Superior temporal gyrus (tissue), 1 donor: ENCODE measurements at regions not wholly inside any gene's neighbourhood (a gene's known extent, or its start where the extent isn't known, plus 50 kb on each side); places are given as distances from the start of the nearest gene placed in this dataset.
A peak's percentile ranks its signal among the peaks of the same experiment; 100 is the strongest.
"Not testable (repeated sequence)": the region's sequence is repeated elsewhere in the genome, so short reads cannot be mapped to it uniquely, and the experiment has no call there.

Experiments used
- DNase-seq: peaks from one replicate; pipeline ENCODE4 v3.0.0-alpha.2; 2016; ENCODE audit errors: extremely low spot score

DNA sequence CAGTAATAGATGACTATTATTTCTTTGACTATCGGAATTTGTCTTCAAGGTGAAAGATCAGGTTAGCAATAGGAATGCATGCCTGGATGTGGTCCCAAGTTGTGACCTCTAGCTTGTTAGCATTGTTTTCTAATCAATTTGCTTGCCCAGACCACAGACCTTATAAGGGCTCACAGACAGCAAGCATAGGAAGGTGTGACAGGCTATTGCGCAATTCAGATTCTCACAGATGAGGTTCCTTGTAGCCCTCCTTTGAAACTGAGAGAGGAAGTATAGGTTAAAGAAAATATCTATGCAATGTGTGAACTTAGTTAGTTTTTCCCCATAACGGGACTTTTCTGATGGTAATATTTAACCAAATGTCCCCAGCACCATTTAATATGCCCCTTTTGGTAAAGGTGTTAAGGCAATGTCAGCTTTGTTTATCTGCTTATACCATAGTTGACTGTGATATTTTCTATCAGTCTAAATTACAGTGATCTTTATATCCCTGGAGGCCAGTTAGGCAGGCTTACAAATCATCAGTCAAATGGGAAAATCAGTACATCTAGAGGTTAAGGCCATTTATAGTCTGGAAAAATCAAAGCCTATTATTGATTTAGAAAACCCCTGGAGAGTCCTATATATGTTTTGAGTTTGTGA is 168.1 kb upstream of the MBNL1 start:
- no peak for DNase-seq

DNA sequence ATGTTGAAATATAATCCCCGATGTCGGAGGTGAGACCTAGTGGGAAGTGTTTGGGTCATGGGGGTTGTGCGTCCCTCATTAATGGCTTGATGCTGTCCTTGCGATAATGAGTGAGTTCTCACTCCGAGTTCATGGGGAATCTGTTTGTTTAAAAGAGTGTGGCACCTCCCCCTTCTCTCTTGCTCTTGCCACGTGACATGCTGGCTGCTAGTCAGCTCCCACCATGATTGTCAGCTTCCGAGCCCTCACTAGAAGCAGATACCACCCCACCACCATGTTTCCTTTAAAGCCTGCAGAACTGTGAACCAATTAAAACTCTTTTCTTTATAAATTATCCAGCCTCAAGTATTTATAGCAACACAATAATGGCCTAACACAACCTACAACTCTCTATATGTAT is 166.3 kb upstream of the MBNL1 start:
- no peak for DNase-seq

DNA sequence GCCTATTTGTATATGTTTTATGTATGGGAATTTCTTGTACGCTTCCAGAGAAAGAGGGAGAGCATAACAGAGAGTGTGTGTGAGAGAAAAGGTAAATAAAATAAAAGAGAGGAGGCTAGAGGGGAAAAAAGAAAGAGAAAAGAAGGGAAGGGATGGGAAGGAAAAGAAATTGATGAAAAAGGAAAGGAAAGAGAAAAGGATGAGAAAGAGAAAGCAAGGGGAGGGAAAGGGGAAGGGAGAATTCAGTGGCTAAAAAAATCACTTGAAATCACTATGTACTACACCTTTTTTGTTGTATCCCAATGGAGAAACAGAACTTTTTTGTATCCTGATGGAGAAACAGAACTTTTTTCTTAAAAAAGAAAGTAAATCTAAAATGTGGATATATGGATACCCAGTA is 165.5 kb upstream of the MBNL1 start:
- no peak for DNase-seq

DNA sequence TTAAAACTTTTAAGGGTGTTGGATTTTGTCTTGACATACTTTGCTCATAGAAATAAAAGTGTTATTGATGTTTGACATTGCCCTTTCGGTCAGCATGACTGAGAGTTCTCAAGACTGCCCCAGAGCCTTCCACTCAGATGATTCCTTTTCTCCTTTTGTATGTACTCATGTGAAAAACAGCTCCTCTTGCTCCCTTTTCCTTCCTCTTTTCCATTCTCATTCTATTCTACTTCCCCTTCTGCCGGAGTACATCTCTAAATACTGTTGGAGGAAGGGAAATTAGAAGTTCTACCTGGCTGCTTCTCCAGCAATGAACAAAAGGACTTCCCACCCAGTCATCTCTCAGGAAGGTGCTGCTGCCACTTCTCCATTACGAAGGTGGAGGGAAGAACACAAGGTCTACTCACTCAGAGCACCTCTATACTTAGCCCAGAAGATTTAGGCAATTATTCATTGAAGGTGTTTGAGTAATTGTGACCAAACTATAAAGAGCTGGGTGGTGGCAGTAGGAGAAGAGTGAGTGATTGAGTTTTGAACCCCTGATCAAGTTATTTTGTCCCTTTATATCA is 163.8 kb upstream of the MBNL1 start:
- DNase-seq: no peak

DNA sequence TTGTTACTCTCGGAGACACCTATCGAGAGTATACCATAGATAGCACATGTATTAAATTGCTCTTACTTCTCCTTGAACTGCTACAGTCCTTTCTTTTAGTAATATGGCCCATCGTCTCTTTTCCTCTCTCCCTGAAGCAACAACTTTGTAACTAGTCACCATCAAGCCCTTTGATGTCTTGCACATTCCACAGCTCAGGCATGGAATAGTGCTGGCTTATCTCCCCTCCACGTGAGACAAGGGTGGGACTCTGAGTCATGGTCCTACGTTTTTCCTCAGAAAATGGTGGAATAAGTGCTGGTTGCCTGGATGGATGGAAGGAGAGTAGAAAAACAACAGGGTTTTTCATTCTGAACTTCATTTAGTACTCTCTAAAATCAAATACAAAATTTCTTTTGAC is 163.3 kb upstream of the MBNL1 start:
- no peak for DNase-seq

DNA sequence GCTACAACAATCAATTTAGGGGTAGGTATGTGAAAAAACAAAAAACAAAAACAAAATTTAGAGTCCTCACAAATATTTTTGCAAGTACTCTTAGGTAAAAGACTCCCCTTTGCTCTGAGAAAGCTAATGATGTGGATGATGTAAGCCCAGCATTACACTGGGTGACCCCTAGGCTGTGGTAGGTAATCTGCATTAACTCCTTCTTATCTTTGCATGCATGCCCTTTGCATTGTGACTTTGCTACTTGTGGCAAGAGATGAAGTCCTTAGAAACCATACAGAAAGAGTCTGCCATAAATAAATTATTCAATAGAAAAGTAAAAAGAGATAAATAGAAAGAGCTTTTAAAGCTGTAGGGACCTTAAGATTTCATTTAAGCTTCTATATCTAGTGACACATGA is 159.7 kb upstream of the MBNL1 start:
- DNase-seq: no peak

DNA sequence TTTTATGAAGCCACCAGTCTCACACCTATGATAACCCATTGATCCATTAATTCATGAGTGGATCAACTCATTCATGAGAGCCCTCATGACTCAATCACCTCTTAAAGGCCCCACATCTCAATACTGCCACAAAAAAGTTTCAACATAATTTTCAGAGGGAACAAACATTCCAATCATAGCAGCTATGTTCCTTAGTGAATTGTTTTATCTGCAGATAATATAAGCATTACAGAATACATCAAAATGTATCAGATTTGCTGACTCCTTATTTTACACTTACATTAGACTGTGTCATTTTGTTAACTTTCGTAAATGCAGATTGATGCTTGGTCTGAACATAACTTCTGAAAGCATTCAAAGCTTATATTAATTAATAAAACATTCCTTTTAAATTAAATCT is 155.3 kb upstream of the MBNL1 start:
- DNase-seq: no peak

DNA sequence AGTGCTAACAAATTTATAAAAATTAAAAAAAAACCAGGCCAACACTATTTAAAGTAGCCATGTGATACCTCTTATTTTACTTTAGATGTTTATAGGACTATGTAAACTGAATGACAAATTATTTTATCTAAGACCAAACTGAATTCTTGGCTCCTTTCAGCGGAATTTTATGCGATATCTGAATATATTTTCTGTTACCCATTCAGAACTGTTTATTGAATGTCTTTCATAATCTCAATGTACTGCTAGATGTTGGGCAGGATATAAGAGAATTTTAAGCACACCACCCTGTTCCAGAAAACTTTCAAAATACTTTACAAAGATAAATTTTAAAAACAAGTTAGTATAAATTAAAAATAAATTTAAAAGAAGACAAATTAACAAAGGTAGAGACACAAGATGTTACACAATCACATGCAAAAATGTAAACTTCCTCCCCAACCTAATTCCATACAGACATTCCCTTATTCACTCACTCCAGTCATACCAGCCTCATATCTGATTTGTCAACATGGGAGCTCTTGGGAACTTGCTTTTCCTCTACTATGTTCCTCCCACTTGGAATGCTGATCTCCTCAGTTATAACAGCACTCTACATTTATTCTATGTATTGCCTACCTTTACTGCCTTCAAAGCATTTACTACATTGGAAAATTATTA is 154.6 kb upstream of the MBNL1 start:
- DNase-seq: no peak

DNA sequence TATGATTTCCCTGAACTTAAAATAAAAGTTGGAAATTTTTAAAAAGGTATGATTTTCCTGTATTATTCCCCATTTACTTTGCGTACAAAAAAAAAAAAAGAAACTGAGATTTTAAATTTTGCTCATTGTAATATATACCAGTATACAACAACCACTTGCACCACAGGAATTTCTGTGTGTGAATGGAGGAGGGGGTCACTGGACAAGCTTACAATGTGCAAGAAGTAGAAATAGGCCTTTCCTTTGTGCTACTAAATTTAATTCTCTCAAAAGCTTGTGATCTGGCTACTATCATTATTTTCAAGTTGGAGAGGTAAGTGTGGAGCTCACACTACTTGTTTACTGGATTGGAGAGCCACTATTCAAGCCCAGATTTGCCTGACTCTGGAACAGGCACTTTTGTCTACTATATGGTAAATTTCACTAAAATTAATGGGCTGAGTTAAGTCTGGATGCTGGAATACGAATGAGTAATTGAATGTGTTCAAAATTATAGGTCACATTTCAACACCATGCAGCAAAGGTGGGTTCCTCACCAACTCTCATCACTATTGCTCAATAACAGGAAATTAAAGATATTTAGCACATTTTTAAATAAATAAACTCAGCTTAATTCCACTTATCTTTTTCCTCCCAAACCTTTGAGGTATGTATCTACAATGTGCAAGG is 148.0 kb upstream of the MBNL1 start:
- DNase-seq: no peak

DNA sequence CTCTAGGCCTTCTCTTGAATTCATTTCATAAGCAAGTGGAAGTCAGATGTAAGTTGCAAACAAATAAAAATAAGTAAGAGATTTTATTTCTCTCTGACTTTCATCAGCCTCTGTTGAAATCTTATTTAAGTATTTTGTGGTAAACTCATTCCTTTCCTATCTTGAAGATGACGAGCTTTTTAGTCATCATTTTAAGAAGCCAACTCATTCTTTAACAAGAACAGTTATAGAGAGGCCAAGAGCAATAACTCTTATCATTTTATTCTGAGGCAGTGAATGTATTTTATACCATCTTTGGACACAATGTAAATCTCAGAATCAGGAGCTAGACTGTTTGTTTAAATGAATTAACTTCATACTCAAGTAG is 147.5 kb upstream of the MBNL1 start:
- DNase-seq: no peak

DNA sequence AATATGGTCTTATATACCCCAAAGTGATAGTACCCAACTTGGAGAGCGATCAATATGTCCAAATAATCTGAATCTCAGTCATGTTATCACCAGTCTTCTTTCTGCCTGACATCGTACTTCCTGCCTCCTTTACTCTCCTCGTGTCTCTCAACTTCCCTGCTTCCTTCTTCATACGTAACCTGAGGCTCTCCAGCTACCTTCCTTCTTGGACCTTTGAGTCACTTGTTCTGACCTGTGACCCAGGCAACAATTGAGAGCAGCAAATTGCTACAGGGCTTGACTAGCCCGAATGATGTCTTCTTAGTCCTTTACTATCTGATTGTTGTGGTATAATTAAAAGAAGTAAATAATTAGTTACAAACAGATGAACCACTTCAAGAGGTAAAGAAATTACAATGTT is 145.9 kb upstream of the MBNL1 start:
- no peak for DNase-seq

DNA sequence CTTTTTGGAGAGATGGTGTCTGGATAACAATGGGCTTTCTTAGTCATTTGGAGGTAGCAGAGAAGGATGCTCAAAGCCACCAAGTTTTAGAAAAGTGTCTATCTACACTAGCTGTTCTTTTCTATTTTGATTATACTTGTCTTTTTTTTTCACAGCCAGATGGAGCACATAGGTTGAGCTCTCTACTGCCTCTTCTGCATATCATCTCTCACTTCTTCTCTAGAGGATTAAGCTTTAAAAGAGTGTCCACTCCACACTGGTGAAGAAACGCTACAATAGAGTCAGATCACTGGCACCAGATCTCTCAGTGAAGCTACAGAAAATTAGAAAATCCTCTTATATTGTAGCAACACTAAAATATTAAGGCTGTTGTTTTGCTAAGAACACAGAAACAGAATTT is 145.3 kb upstream of the MBNL1 start:
- no peak for DNase-seq

DNA sequence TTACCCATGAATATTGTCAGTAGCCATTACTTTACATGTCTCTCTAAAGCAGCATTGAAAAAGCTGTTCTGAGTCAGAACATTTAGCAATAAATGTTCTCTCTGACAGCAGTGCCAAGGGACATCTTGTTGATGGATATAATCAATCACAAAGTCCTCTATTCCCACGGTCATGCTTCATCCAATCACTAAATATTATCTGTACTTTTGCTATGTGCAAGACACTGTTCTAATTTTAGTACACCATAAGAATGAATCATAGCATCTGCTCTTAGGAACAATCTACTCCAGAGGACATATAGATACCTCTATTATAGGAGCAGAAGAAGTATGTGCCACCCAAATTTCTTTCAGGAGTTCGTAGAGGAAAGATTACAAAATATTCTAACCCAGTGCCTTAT is 142.5 kb upstream of the MBNL1 start:
- peak; percentile 45 for DNase-seq

DNA sequence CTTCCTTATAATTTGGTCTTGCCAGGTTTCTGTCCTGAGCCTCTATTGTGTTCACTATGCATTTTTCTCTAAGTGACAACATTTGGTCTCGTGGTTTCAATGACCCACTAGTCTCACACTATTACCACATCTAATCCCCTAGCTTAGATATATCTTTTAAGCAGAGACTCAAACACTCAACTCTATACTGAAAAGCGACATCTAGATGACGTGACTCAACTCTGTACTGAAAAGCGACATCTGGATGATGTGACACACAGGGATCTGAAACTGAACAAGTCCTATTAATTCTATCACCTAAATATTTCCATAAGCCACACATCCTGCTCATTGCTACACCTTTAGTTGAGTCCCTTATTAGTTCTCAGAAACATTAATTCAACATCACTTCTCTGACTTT is 141.7 kb upstream of the MBNL1 start:
- no peak for DNase-seq

DNA sequence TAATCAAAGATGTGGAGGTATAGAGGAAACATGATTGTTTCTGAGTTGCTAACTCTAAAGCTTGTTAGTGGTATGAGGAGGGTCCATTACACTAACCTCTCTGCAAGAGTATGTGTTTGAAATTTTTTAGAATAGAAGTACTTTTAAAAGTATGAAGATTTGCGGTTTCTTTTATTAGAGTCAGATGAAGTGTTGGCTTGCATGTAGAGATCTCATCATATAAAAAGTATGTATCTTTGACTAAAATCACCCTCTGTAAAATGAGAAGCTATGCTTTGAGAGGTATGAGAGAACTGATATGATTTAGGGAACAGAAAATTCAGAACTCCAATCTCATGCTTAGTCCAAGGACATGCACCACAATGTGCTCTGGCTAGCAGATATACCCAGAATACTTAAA is 140.4 kb upstream of the MBNL1 start:
- DNase-seq: no peak

DNA sequence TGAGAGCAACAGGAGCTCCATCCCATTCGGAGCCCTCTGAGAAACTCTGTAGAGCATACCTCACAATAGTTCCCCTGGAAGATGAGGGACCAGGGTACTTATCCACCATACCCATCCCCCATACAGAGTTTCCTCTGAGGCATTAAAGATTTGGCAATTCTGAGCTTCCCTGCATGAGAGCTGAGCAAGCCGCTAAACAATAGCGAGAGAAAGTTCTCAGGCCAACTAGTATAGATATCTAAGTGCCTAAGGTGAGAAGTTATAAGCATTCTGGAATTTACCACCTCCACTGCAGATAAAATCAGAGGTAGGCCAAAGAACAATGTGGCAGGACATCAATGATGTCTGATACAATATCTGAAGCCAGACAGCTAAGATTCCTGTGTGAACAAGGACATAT is 129.1 kb upstream of the MBNL1 start:
- no peak for DNase-seq

DNA sequence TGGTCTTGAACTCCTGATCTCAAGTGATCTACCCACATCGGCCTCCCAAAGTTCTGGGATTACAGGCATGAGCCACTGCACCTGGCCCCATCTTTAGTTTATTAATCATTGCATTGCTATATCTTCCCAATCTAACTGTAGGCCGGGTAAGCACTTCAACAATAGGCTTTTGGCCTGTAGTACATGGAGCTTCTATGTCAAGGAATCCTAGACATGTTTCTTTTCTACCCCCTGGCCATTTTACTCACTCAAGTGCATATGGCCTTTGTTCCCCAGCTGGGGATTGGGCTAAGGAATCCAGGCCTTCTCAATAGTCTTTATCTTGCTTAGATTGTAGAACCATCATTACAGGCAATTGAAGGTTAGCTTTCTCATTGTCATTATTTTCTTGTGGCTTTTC is 122.3 kb upstream of the MBNL1 start:
- DNase-seq: no peak

DNA sequence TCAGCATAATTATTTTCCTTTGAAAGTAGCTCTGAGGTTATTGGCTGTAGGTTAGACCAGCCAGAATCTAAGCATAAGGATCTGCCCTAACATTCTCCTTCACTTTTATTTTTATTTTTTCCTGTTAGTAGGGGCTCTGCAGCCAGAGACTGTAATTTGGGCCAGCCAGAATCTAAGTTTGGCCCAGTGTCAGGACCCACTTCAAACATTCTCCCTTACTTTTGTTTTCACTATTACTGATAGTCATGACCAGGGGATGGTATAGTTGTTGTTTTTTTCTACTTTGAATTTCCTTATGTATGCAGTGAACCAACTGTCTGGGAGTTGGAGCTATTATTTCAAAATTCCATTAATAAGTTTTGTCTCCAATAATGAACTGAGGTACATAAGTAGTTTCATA is 121.0 kb upstream of the MBNL1 start:
- no peak for DNase-seq

DNA sequence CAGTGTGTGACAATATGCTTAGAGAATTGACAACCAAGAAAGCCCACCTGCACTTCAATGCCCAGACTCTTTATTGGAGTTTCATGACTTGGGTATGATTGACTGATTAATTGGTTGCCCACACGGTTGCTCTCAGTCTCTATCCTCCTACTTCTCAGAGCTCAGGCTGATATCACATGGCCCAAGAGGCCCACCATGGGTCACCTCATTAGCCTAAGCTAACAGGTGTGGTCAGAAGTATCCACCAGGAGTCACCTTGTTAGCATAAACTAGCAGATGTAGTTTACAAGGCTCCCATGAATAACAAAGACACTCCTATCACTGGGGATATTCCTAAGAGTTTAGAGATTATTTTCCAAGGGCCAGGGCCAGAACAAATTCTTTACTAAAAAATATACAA is 120.2 kb upstream of the MBNL1 start:
- no peak for DNase-seq

DNA sequence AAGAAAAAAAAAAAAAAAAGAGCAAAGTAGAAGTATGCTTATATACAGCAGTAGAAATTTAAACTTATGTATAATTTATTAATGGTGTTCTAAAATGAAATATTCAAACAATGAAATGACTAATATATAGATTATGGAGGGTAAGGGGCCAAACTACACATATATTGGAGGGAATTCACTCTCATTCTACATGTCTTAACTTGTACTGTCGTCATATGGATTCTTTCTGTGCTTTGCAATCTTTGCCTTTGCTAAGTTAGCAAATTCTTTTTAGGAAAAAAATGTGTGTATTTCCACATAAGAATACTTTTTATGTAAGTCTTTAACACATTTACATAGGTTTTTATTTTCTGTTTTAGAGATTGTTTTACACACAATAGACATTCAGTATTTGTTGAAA is 118.9 kb upstream of the MBNL1 start:
- DNase-seq: no peak

DNA sequence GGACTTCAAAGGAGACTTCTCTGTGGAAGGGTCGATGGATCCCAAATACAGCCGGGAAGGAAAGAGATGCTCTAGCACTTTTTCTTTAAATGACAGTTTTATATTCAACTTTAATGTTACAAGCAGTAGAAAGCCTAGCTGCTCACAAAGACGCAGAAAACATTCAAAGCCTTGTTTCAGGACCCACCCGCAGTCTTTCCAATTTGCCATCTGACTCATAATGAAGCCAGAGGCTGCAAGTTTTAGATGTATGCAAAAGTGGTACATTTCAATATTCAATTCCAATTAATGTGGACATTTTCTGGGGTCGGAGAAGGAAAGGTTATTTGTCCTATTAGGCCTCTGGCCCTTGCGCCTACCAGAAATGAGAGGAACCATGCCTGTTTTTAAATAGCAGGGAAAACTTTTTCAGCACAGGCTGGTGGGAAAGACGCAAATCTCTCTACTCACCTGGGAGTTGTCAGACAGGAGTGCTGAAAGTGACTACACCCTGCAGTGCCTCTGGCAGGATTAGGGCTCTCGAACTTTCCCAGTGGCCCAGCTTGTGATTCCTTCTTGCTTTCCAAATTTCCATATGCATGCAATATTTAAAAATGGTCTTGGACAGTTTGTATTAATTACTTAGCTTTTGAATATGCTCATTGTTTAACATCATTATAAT is 117.4 kb upstream of the MBNL1 start:
- no peak for DNase-seq

DNA sequence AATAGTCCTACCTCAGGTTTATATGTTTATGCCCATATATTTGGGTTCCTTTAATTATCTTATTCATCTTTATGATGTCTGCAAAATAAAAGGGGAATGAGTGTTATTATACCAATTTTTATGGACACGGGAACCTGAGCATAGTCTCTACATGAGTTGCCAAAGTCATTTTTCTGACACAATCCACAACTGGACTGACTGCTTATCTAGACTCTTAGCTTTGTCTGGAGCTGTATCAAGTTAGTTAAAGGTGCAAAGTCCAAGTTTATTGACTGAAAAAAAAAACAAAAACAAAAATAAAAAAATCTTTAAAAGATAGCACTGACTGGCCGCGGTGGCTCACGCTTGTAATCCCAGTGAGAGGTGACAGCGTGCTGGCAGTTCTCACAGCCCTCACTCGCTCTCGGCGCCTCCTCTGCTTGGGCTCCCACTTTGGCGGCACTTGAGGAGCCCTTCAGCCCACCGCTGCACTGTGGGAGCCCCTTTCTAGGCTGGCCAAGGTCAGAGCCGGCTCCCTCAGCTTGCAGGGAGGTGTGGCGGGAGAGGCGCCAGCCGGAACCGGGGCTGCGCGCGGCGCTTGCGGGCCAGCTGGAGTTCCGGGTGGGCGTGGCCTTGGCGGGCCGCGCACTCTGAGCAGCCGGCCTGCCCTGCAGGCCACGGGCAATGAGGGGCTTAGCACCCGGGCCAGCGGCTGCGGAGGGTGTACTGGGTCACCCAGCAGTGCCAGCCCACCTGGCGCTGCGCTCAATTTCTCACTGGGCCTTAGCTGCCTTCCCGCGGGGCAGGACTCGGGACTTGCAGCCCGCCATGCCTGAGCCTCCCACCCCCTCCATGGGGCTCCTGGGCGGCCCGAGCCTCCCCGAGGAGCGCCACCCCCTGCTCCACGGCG is 116.6 kb upstream of the MBNL1 start:
- DNase-seq: not testable (repeated sequence)
